OCI-LY7 (cell line): ENCODE measurements at regions not wholly inside any gene's neighbourhood (a gene's known extent, or its start where the extent isn't known, plus 50 kb on each side); places are given as distances from the start of the nearest gene placed in this dataset.

Experiments used
- EZH2phosphoT487 ChIP-seq: fragments of 200-600 bp; sonication (generic); IDR thresholded peaks from 2 replicates; pipeline ENCODE4 v1.6.1; 2018; ENCODE audit warnings: low read depth, borderline replicate concordance, mild to moderate bottlenecking, mixed run types, antibody characterized with exemption, low read length, moderate library complexity, mixed read lengths
- TF ChIP-seq, protein P1 (sequence below): fragments of 200-600 bp; sonication (generic); conservative IDR thresholded peaks from 2 replicates; pipeline ENCODE4 v1.5.1; 2014; ENCODE audit warnings: mild to moderate bottlenecking, antibody characterized with exemption, low read length, moderate library complexity, mixed read lengths

GRCh38 chr6:41416501-41416837, 81.1 kb downstream of the NCR2 start:
- no peak for TF ChIP-seq EZH2phosphoT487
- TF ChIP-seq, protein P1, sequence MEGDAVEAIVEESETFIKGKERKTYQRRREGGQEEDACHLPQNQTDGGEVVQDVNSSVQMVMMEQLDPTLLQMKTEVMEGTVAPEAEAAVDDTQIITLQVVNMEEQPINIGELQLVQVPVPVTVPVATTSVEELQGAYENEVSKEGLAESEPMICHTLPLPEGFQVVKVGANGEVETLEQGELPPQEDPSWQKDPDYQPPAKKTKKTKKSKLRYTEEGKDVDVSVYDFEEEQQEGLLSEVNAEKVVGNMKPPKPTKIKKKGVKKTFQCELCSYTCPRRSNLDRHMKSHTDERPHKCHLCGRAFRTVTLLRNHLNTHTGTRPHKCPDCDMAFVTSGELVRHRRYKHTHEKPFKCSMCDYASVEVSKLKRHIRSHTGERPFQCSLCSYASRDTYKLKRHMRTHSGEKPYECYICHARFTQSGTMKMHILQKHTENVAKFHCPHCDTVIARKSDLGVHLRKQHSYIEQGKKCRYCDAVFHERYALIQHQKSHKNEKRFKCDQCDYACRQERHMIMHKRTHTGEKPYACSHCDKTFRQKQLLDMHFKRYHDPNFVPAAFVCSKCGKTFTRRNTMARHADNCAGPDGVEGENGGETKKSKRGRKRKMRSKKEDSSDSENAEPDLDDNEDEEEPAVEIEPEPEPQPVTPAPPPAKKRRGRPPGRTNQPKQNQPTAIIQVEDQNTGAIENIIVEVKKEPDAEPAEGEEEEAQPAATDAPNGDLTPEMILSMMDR: no peak
